GM19324 (cell line): ENCODE measurements at regions not wholly inside any gene's neighbourhood (a gene's known extent, or its start where the extent isn't known, plus 50 kb on each side); places are given as distances from the start of the nearest gene placed in this dataset.
"Not testable (repeated sequence)": the region's sequence is repeated elsewhere in the genome, so short reads cannot be mapped to it uniquely, and the experiment has no call there.

ENCODE experiments used
- ATAC-seq: cut with Tn5 transposase; IDR thresholded peaks from one replicate; pipeline ENCODE4 v1.9.1; 2021; ENCODE audit warnings: mild to moderate bottlenecking, moderate library complexity; ENCODE audit not compliant: unreplicated experiment, low FRiP score

- no peak for ATAC-seq
These were observed 58.2 kb downstream of the RPRM start for GRCh38 chr2:153420394-153420793.

DNA sequence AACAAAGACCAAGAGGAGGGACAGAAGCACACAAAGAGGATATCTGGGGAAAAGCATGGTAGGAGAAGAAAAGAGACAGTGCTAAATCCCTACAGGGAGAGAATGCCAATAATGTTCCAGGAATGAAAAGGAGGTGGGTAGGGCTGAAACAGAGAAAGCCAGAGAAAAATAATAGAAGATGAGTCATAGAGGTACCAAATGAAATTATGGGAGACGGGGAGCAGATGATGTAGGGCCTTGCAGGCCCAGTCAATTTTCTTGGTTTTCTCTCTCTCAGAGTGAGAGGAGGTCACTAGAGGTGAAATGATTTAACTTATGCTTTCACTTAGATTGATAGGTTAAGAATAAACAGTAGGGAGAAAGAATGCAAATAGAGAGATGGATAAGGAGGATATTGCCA, 61.5 kb downstream of the RPRM start:
- no peak for ATAC-seq

DNA sequence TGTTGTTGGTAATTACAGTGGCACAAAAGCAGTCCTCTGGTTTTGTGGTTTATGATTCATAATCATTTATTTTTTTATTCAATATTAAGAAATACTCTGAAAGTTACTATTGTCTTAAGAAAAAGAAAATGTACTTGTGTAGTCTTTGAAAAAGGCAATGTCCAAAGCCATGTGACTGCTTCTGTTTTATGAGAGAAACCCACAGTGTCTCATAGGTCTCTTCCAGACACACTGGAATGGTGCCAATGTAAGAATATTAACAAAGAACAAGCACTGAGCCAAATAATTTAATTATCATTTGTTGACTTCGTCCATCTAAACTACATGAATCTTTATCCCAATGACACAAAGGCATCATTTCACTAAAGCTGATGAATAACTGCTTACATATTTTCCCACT, 62.5 kb downstream of the RPRM start:
- no peak for ATAC-seq

- ATAC-seq = no peak
These were observed 69.7 kb downstream of the RPRM start for GRCh38 chr2:153408710-153409385.

DNA sequence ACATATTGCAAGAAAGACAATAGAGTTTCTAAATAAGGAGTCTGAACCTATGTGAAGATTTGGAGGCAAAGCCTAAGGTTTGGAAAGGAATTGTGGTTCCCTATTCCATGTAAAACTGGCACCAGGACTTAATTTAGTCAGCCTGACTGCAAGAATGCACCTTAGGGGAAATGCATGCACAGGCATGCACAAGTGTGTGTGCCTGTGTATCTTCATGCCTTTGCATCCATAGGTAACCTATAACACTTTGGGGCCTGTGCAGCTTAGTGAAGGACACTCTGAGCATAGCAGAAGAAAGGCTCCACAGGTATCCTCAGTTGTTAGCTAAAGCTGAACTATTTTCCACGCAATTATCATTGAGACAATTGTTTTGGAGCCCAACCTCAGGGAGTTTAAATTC, 73.4 kb downstream of the RPRM start:
- ATAC-seq = no peak

GRCh38 chr2:153404792-153405191, 73.8 kb downstream of the RPRM start:
- ATAC-seq = no peak

GRCh38 chr2:153403940-153404339, 74.6 kb downstream of the RPRM start:
- ATAC-seq = no peak

DNA sequence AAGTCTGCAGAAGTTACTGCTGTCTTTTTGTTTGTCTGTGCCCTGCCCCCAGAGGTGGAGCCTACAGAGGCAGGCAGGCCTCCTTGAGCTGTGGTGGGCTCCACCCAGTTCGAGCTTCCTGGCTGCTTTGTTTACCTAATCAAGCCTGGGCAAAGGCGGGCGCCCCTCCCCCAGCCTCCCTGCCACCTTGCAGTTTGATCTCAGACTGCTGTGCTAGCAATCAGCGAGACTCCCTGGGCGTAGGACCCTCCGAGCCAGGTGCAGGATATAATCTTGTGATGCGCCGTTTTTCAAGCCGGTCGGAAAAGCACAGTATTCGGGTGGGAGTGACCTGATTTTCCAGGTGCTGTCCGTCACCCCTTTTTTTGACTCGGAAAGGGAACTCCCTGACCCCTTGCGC, 75.2 kb downstream of the RPRM start:
- ATAC-seq = not testable (repeated sequence)

- no peak for ATAC-seq
These were observed 83.9 kb downstream of the RPRM start for GRCh38 chr2:153394686-153395085.

DNA sequence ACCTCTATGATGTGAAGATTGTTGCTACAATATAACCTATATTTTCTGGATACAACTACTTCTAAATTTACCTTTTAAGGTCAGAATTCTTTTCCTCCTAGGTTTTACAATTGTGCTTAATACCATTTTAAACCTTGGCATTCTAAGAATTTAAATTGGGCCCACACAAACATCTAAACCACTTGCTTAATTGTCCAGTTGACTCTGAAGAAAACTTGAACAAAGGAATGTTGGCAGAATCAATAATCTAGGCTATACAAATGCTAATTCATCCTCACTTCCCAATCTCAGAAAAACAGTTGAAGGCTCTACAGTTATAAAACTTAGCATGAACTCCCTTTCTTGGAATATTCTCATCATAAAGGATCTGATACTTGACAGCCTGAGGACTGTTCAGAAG, 84.3 kb downstream of the RPRM start:
- no peak for ATAC-seq

GRCh38 chr2:153393518-153393917, 85.0 kb downstream of the RPRM start:
- no peak for ATAC-seq

- ATAC-seq = no peak
These were observed 87.4 kb downstream of the RPRM start for GRCh38 chr2:153391131-153391530.

DNA sequence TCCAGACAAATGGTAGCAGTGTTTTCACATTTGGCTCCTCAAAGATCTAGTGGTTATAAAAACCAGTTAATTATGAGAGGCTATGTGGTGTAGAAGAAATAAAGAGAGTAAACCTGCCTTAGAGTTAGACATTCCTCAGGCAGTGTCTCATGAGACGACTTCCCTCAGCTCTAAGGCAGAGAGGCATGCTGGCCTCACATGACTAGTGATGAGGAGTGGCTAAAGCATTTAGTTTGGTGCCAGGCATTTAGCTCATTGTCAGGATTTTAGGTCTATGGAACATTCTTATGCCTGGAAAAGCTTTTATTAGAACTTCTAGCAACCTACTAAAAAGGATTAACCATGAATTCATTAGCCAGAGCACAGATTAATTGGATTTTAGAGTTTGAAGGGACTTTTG, 90.3 kb downstream of the RPRM start:
- ATAC-seq = no peak

GRCh38 chr2:153387203-153387602, 91.4 kb downstream of the RPRM start:
- no peak for ATAC-seq

GRCh38 chr2:153386481-153386897, 92.1 kb downstream of the RPRM start:
- no peak for ATAC-seq

DNA sequence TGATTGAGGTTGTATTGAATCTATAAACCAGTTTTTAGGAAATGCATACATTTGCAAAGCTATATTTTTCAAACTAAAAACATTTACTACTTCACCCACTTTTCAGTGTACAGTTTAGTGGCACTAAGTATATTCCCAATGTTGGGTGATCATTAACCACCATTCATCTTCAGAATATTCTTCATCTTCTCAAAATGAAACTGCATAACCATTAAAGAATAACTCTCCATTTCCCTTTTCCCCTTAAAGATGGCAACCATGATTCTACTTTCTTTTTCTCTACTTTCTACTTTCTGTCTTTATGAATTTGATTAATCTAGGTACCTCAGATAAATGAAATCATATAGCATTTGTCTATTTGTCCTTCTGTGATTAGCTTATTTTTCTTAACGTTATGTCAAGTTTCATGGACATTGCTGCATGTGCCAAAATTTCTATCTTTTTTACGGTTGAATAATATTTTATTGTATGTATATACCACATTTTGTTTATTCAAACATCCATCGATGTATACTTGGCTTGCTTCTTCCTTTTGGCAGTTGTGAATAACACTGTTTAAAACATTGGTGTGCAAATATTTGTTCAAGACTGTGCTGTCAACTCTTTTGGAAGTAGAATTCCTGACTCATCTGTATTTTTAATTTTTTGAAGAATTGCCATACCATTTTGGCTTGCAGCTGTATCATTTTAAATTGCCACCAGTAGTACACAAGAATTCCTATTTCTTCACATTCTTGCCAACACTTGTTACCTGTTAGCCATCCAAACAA, 104.9 kb downstream of the RPRM start:
- ATAC-seq = no peak

DNA sequence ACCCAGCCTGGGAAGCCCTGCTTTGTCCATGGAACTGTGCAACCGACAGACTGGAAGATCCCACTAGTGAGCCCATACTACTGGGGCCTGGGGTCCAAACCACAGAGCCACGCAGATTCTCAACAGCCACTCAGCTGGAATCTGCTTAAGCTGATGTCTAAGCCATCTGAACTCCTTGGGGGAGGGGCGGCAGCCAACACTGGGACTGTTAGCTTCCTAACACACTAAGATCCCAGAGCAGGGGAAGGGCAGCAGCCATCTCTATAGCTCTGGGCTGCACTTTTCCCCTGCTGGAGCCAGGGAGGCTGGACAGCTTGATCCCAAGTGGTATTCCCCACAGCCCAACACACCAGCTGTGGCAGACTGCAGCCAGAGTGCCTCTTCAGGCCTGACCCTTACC, 118.3 kb downstream of the RPRM start:
- ATAC-seq = no peak

DNA sequence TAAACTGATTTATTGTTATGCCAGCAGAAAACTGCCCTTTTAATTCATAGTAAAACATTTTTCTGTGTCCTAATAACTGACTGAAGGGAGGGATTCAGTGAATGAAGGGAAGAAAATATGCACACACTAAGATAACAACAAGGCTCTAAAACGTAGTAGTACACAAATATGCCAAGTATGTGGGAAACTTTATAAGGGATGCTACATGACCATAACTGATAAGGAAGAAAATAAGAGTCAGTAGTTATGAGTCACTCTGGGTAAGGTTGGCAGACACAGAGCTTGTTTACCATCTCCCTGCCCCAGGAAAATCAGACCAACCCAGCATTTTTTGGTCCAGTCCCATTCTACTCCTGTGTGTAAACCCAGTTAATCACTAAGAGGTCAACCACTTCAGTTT, 124.2 kb downstream of the RPRM start:
- ATAC-seq = no peak

DNA sequence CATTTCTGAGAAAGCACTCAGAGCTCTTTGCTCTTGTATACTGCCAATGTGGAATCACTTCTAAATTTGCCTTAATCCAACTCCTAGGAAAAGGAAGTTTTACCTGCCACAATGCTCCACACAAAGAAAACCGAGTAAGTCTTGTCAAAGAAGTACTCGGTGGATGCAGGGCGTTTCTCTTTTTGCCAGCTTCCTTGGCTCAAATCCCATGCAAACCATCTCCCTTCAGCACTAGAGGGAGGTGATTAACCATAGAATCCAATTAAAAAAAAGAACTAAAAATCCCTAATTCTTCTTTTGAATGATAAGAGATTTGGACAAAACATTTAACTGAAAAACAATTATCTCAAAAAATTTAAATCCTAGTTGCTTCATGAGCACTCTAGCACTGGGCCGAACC, 129.0 kb downstream of the RPRM start:
- ATAC-seq = no peak

GRCh38 chr2:153347818-153348495, 130.6 kb downstream of the RPRM start:
- no peak for ATAC-seq

- no peak for ATAC-seq
These were observed 157.7 kb downstream of the RPRM start for GRCh38 chr2:153320879-153321278.

- ATAC-seq = no peak
These were observed 167.1 kb downstream of the RPRM start for GRCh38 chr2:153311432-153311831.
